ENCODE measurements at regions not wholly inside any gene's neighbourhood (a gene's known extent, or its start where the extent isn't known, plus 50 kb on each side); places are given as distances from the start of the nearest gene placed in this dataset.

DNA sequence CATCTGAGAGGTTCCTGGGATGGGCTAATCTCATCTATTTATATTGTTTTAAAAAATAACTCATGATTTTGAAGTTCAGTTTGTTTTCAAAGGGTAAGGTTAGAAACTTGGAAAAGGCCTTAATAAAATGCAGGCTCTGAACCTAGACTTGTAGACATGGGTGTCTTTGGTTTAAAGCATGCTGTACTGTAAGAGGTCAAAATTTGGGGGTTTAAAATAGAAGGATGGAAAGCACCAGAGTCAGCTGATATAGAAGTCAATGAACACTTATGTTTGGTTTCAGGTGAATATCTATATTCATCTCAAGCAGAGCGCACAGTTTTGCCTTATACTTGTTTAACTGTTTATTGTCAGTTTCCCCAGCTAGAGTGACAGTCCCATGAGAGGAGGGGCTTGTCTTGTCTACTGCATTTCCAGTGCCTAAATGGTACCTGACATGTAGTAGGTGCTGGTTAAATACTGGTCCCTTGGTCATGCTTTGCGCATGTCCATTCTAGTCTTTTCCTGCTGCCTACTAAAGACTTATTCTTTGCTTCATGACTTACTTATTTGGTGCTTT lies 112.3 kb upstream of the DTNBP1 start:
- H3K27ac ChIP-seq: no peak overlapping the region
- TF ChIP-seq, protein P1, sequence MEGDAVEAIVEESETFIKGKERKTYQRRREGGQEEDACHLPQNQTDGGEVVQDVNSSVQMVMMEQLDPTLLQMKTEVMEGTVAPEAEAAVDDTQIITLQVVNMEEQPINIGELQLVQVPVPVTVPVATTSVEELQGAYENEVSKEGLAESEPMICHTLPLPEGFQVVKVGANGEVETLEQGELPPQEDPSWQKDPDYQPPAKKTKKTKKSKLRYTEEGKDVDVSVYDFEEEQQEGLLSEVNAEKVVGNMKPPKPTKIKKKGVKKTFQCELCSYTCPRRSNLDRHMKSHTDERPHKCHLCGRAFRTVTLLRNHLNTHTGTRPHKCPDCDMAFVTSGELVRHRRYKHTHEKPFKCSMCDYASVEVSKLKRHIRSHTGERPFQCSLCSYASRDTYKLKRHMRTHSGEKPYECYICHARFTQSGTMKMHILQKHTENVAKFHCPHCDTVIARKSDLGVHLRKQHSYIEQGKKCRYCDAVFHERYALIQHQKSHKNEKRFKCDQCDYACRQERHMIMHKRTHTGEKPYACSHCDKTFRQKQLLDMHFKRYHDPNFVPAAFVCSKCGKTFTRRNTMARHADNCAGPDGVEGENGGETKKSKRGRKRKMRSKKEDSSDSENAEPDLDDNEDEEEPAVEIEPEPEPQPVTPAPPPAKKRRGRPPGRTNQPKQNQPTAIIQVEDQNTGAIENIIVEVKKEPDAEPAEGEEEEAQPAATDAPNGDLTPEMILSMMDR (conservative IDR thresholded peaks at IDR 0.05): no peak
- no peak for TF ChIP-seq ZFX (IDR thresholded peaks at IDR 0.05)

- TF ChIP-seq, protein P1 (conservative IDR thresholded peaks at IDR 0.05): no peak
- TF ChIP-seq ZFX (IDR thresholded peaks at IDR 0.05): no peak
These were observed 111.1 kb upstream of the DTNBP1 start for GRCh38 chr6:15773806-15774410.

DNA sequence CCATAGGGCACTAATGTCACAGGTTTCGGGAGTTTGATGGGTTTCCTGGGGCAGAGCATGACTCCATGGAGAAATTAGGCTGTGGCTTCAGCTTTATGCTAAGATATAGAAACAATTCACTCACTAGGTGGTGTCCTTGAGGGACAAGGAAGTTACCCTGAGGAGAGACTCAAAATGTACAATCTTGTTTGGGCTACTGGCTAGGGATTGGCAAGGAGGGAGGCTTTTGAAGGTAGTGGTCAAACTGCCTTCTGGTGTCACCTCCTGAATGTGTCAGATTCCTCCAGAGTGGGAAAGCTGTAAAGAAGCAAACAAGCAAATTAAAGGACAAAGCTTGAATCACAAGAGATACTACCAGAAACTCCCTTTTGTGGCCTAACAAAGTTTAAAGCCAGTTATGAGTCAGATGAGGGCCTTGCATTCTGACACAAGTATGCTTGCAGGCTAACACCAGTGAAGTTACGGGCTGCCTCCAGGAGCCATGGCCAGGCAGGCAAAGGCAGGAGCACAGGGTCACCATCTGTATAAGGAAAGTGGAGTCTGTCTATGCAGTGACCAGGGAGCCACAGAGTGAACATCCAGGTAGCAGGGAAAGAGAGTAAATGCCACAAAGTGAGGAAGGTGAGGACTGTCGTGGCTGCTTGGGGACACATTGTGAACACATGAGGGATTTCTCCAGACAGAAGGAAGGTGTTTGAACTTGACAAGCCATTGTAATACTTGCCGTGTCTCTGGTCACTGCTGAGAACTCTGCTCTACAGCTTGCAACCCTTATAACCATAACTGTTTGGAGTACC lies 107.7 kb upstream of the DTNBP1 start:
- peak overlapping the region; percentile 48 for H3K27ac ChIP-seq
- no peak for TF ChIP-seq ZFX (IDR thresholded peaks at IDR 0.05)
- TF ChIP-seq, protein P1 (conservative IDR thresholded peaks at IDR 0.05): peak; percentile 59

More at GRCh38 chr6:15773806-15774410, 111.1 kb upstream of the DTNBP1 start:
- no peak overlapping the region for H3K27ac ChIP-seq

- peak overlapping the region; percentile 48; the same call in 1 of the 2 replicates for H3K27ac ChIP-seq
- TF ChIP-seq, protein P1 (conservative IDR thresholded peaks at IDR 0.05): no peak
- no peak for TF ChIP-seq ZFX (IDR thresholded peaks at IDR 0.05)
These were observed 106.7 kb upstream of the DTNBP1 start for GRCh38 chr6:15769511-15770018.

GRCh38 chr6:15768999-15769398 lies 106.2 kb upstream of the DTNBP1 start:
- no peak for TF ChIP-seq ZFX (IDR thresholded peaks at IDR 0.05)
- TF ChIP-seq, protein P1 (conservative IDR thresholded peaks at IDR 0.05): no peak
- no peak overlapping the region for H3K27ac ChIP-seq

GRCh38 chr6:15763837-15764236 lies 101.0 kb upstream of the DTNBP1 start:
- TF ChIP-seq, protein P1 (conservative IDR thresholded peaks at IDR 0.05): no peak
- no peak for TF ChIP-seq ZFX (IDR thresholded peaks at IDR 0.05)
- H3K27ac ChIP-seq: no peak overlapping the region

DNA sequence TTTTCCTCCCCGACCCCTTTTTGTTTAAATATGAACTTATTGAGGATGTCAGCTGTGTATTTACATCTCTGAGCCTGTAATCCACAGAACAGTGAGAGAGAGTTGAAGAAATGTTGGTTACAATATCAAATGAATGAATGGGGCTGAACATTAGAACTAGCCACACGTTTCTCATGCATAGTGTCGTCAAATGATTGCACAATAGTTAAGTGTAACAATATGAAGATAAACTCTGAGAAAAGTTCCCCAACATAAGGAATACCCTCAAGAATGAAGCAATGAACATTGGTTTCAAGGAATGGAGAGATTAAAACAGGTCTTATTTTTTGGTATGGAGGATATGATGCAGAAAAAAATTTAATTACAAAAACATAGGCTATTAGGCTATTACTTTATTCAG lies 100.5 kb upstream of the DTNBP1 start:
- H3K27ac ChIP-seq: no peak overlapping the region
- TF ChIP-seq, protein P1 (conservative IDR thresholded peaks at IDR 0.05): no peak
